ENCODE measurements at regions not wholly inside any gene's neighbourhood (a gene's known extent, or its start where the extent isn't known, plus 50 kb on each side); places are given as distances from the start of the nearest gene placed in this dataset.

DNA sequence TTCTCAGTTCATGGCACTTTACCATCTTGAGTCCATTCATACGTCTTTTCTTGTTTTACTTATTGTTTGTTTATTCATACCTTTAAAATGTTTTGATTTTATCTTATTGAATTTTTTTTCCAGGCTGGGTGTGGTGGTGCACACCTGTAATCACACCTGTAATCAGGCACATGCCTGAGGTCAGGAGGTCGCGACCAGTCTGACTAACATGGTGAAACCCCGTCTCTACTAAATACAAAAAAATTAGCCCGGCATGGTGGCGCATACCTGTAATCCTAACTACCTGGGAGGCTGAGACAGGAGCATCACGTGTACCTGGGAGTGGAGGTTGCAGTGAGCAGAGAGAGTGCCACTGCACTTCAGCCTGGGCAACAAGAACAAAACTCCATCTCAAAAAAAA lies 104.1 kb upstream of the MROH9 start (continued):
- TF ChIP-seq YY1 (IDR thresholded peaks at IDR 0.05; ENCODE audit: extremely low read depth, insufficient replicate concordance, low read depth, low read length), result no peak
- no peak for TF ChIP-seq SP1 (IDR thresholded peaks at IDR 0.05; ENCODE audit: low read depth)
- TF ChIP-seq EZH2phosphoT487 (IDR thresholded peaks at IDR 0.05; ENCODE audit: borderline replicate concordance), result no peak
- TF ChIP-seq EZH2 (IDR thresholded peaks at IDR 0.05), result no peak
- TF ChIP-seq, protein P1, sequence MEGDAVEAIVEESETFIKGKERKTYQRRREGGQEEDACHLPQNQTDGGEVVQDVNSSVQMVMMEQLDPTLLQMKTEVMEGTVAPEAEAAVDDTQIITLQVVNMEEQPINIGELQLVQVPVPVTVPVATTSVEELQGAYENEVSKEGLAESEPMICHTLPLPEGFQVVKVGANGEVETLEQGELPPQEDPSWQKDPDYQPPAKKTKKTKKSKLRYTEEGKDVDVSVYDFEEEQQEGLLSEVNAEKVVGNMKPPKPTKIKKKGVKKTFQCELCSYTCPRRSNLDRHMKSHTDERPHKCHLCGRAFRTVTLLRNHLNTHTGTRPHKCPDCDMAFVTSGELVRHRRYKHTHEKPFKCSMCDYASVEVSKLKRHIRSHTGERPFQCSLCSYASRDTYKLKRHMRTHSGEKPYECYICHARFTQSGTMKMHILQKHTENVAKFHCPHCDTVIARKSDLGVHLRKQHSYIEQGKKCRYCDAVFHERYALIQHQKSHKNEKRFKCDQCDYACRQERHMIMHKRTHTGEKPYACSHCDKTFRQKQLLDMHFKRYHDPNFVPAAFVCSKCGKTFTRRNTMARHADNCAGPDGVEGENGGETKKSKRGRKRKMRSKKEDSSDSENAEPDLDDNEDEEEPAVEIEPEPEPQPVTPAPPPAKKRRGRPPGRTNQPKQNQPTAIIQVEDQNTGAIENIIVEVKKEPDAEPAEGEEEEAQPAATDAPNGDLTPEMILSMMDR (IDR thresholded peaks at IDR 0.05 in 2 of 3, conservative IDR thresholded peaks at IDR 0.05 in 1 of 3; ENCODE audit: borderline replicate concordance in 1 of 3, insufficient read depth in 1 of 3, low read depth in 2 of 3, low read length in 2 of 3), result no peak

DNA sequence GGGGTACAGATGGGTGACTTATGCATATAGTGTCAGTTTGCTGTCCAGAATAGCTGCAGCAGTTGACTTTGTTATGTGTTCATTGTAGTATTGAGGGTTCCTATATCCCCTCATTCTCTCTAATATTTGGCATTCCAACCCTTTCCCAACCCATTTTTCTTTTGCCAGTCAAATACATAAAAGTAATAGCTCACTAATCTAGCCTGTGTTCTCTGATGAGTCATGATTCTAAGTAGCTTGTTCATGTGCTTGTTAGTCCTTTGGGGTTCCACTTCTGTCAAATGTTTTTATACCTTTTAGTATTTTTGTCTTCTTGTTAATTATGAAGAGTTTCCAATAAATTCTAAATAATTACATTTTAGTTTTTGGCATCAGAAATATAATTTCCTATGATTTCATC lies 99.2 kb upstream of the MROH9 start:
- DNase-seq (ENCODE audit: low read depth, low spot score), result no peak
- H3K9ac ChIP-seq (ENCODE audit: low read length), result no peak overlapping the region
- TF ChIP-seq CEBPB (IDR thresholded peaks at IDR 0.05; ENCODE audit: low read depth) (no peak), ELF1 (IDR thresholded peaks at IDR 0.05; ENCODE audit: borderline replicate concordance, low read depth) (no peak), ZFX (IDR thresholded peaks at IDR 0.05) (no peak), POLR2A (IDR thresholded peaks at IDR 0.05; ENCODE audit: borderline replicate concordance, extremely low read depth, insufficient read depth, insufficient read length) (no peak), EZH2phosphoT487 (IDR thresholded peaks at IDR 0.05; ENCODE audit: borderline replicate concordance) (no peak), YY1 (IDR thresholded peaks at IDR 0.05; ENCODE audit: extremely low read depth, insufficient replicate concordance, low read depth, low read length) (no peak), RAD21 (IDR thresholded peaks at IDR 0.05; ENCODE audit: low read depth) (no peak)
- TF ChIP-seq, protein P1 (IDR thresholded peaks at IDR 0.05 in 2 of 3, conservative IDR thresholded peaks at IDR 0.05 in 1 of 3; ENCODE audit: borderline replicate concordance in 1 of 3, insufficient read depth in 1 of 3, low read depth in 2 of 3, low read length in 2 of 3), result no peak
- TF ChIP-seq, protein P2, sequence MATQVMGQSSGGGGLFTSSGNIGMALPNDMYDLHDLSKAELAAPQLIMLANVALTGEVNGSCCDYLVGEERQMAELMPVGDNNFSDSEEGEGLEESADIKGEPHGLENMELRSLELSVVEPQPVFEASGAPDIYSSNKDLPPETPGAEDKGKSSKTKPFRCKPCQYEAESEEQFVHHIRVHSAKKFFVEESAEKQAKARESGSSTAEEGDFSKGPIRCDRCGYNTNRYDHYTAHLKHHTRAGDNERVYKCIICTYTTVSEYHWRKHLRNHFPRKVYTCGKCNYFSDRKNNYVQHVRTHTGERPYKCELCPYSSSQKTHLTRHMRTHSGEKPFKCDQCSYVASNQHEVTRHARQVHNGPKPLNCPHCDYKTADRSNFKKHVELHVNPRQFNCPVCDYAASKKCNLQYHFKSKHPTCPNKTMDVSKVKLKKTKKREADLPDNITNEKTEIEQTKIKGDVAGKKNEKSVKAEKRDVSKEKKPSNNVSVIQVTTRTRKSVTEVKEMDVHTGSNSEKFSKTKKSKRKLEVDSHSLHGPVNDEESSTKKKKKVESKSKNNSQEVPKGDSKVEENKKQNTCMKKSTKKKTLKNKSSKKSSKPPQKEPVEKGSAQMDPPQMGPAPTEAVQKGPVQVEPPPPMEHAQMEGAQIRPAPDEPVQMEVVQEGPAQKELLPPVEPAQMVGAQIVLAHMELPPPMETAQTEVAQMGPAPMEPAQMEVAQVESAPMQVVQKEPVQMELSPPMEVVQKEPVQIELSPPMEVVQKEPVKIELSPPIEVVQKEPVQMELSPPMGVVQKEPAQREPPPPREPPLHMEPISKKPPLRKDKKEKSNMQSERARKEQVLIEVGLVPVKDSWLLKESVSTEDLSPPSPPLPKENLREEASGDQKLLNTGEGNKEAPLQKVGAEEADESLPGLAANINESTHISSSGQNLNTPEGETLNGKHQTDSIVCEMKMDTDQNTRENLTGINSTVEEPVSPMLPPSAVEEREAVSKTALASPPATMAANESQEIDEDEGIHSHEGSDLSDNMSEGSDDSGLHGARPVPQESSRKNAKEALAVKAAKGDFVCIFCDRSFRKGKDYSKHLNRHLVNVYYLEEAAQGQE (IDR thresholded peaks at IDR 0.05; ENCODE audit: low read depth), result no peak
- RAD21 ChIA-PET (ENCODE audit: low non-redundant PET in 1 of 2, low total read pairs in 2 of 2, uncharacterized antibody in 2 of 2, unreplicated experiment in 2 of 2), result no interaction called here
- no peak overlapping the region for H3K27ac ChIP-seq (ENCODE audit: low read depth, low read length)
- H4K20me1 ChIP-seq (ENCODE audit: insufficient read depth), result no peaks in the 10 kb centered on the region; the same call in 1 of the 2 replicates
- no peak for ATAC-seq
- CTCF ChIA-PET, result no interaction called here
- no peak overlapping the region for H2AFZ ChIP-seq (ENCODE audit: low read depth, low read length, poor library complexity, severe bottlenecking)
- no peaks in the 10 kb centered on the region for H3K36me3 ChIP-seq (ENCODE audit: control insufficient read depth in 1 of 2, insufficient read depth in 2 of 2, low read length in 2 of 2)
- POLR2A ChIA-PET, result no interaction called here
- H3K4me1 ChIP-seq (ENCODE audit: control insufficient read depth in 1 of 2, insufficient read depth in 2 of 2, low read length in 2 of 2), result no peaks in the 10 kb centered on the region
- H3K9me2 ChIP-seq (ENCODE audit: insufficient read depth), result no peaks in the 10 kb centered on the region
- H3K4me2 ChIP-seq (ENCODE audit: low read length), result no peak overlapping the region
- no peaks in the 10 kb centered on the region for H3K9me3 ChIP-seq (ENCODE audit: control insufficient read depth in 1 of 2, insufficient read depth in 1 of 2, low read depth in 1 of 2, low read length in 2 of 2)
- BruUV-seq (replicated peaks), result no TSS peak
- intact Hi-C loops (cut with micrococcal nuclease), result no loop called here
- no peak overlapping the region for H3K4me3 ChIP-seq (replicated peaks in 1 of 2; ENCODE audit: low read depth in 1 of 2, low read length in 2 of 2)
- no peaks in the 10 kb centered on the region for H3K79me2 ChIP-seq (ENCODE audit: insufficient read depth, low read length)
- H3K27me3 ChIP-seq (ENCODE audit: insufficient read depth, low read length), result no peaks in the 10 kb centered on the region; the same call in 1 of the 2 replicates
